ENCODE measurements at regions not wholly inside any gene's neighbourhood (a gene's known extent, or its start where the extent isn't known, plus 50 kb on each side); places are given as distances from the start of the nearest gene placed in this dataset.

- H3F3A ChIP-seq (ENCODE audit: insufficient read depth, low read depth), result no peaks in the 10 kb centered on the region
- intact Hi-C loops (cut with micrococcal nuclease; ENCODE audit: unreplicated experiment), result no loop called here
- H3K27me3 ChIP-seq (ENCODE audit: insufficient read depth, low read depth), result no peaks in the 10 kb centered on the region
- ChIA-PET CTCF (no interaction called here), POLR2A (ENCODE audit: unreplicated experiment) (no interaction called here)
- H3K27ac ChIP-seq, result no peak overlapping the region
- no peaks in the 10 kb centered on the region for H3K9me3 ChIP-seq (ENCODE audit: insufficient read depth, low read depth)
- BruUV-seq (replicated peaks), result no TSS peak
- TF ChIP-seq, protein P1, sequence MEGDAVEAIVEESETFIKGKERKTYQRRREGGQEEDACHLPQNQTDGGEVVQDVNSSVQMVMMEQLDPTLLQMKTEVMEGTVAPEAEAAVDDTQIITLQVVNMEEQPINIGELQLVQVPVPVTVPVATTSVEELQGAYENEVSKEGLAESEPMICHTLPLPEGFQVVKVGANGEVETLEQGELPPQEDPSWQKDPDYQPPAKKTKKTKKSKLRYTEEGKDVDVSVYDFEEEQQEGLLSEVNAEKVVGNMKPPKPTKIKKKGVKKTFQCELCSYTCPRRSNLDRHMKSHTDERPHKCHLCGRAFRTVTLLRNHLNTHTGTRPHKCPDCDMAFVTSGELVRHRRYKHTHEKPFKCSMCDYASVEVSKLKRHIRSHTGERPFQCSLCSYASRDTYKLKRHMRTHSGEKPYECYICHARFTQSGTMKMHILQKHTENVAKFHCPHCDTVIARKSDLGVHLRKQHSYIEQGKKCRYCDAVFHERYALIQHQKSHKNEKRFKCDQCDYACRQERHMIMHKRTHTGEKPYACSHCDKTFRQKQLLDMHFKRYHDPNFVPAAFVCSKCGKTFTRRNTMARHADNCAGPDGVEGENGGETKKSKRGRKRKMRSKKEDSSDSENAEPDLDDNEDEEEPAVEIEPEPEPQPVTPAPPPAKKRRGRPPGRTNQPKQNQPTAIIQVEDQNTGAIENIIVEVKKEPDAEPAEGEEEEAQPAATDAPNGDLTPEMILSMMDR (conservative IDR thresholded peaks at IDR 0.05), result no peak
- no peak for TF ChIP-seq EZH2 (IDR thresholded peaks at IDR 0.05; ENCODE audit: low read depth)
- no peak overlapping the region for H3K4me3 ChIP-seq
- no peak for DNase-seq
- H3K36me3 ChIP-seq (ENCODE audit: low read depth), result no peaks in the 10 kb centered on the region
- no peak overlapping the region for H3K4me2 ChIP-seq
- no peaks in the 10 kb centered on the region for H4K20me1 ChIP-seq (ENCODE audit: insufficient read depth)
- H2AFZ ChIP-seq, result no peak overlapping the region
- H3K9me2 ChIP-seq (ENCODE audit: insufficient read depth), result no peaks in the 10 kb centered on the region
- H3K4me1 ChIP-seq (replicated peaks; ENCODE audit: insufficient read depth), result no peaks in the 10 kb centered on the region
- H3K79me2 ChIP-seq (ENCODE audit: low read depth), result no peaks in the 10 kb centered on the region
Observed at GRCh38 chr14:38696925-38697324, 406.1 kb downstream of the SEC23A start.

- no peaks in the 10 kb centered on the region for H3K79me2 ChIP-seq (ENCODE audit: low read depth)
- no peaks in the 10 kb centered on the region for H4K20me1 ChIP-seq (ENCODE audit: insufficient read depth)
- H3F3A ChIP-seq (ENCODE audit: insufficient read depth, low read depth), result no peaks in the 10 kb centered on the region
- POLR2A ChIA-PET (ENCODE audit: unreplicated experiment), result no interaction called here
- BruUV-seq (replicated peaks), result no TSS peak
- H3K36me3 ChIP-seq (ENCODE audit: low read depth), result no peaks in the 10 kb centered on the region
- H3K27me3 ChIP-seq (ENCODE audit: insufficient read depth, low read depth), result no peaks in the 10 kb centered on the region
- H3K27ac ChIP-seq, result no peak overlapping the region
- CTCF ChIA-PET, result no interaction called here
- H3K4me1 ChIP-seq (replicated peaks; ENCODE audit: insufficient read depth), result no peaks in the 10 kb centered on the region
- no peak overlapping the region for H2AFZ ChIP-seq
- no peaks in the 10 kb centered on the region for H3K9me3 ChIP-seq (ENCODE audit: insufficient read depth, low read depth)
- intact Hi-C loops (cut with micrococcal nuclease; ENCODE audit: unreplicated experiment), result no loop called here
- no peak overlapping the region for H3K4me3 ChIP-seq
- H3K9me2 ChIP-seq (ENCODE audit: insufficient read depth), result no peaks in the 10 kb centered on the region
- H3K4me2 ChIP-seq, result no peak overlapping the region
- TF ChIP-seq EZH2 (IDR thresholded peaks at IDR 0.05; ENCODE audit: low read depth), result no peak
- TF ChIP-seq, protein P1 (conservative IDR thresholded peaks at IDR 0.05), result no peak
- DNase-seq, result no peak
Observed at GRCh38 chr14:38693423-38693822, 409.6 kb downstream of the SEC23A start.

DNA sequence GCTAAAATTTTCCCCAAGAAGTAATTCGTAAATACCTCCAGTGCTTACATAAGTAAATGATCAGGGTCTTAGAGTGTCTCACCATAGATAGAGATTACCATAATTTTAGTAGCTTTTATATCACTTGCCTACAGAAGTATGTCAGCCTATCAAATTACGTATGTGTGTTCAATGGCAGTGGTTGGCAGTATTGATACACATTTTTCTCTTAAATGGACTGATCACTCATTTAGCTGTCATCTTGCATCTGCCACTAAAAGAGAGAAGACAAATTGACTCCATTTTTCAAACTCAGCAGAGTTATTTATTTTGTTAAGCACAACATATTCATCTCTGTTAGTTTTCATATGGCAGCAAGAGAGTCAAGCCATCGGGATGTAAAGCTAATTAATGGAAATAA, 413.1 kb upstream of the CLEC14A start:
- TF ChIP-seq, protein P1 (conservative IDR thresholded peaks at IDR 0.05), result no peak
- TF ChIP-seq EZH2 (IDR thresholded peaks at IDR 0.05; ENCODE audit: low read depth), result no peak
- Histone ChIP-seq H3K9me2 (ENCODE audit: insufficient read depth) (no peaks in the 10 kb centered on the region), H3K79me2 (ENCODE audit: low read depth) (no peaks in the 10 kb centered on the region), H3K27me3 (ENCODE audit: insufficient read depth, low read depth) (no peaks in the 10 kb centered on the region), H3K4me2 (no peak overlapping the region), H3K9me3 (ENCODE audit: insufficient read depth, low read depth) (no peaks in the 10 kb centered on the region), H3K36me3 (ENCODE audit: low read depth) (no peaks in the 10 kb centered on the region), H3K4me3 (no peak overlapping the region), H3F3A (ENCODE audit: insufficient read depth, low read depth) (no peaks in the 10 kb centered on the region), H2AFZ (no peak overlapping the region), H3K27ac (no peak overlapping the region), H4K20me1 (ENCODE audit: insufficient read depth) (no peaks in the 10 kb centered on the region), H3K4me1 (replicated peaks; ENCODE audit: insufficient read depth) (no peaks in the 10 kb centered on the region)
- intact Hi-C loops (cut with micrococcal nuclease; ENCODE audit: unreplicated experiment), result no loop called here
- BruUV-seq (replicated peaks), result no TSS peak
- ChIA-PET CTCF (no interaction called here), POLR2A (ENCODE audit: unreplicated experiment) (no interaction called here)
- no peak for DNase-seq
